ENCODE measurements at regions not wholly inside any gene's neighbourhood (a gene's known extent, or its start where the extent isn't known, plus 50 kb on each side); places are given as distances from the start of the nearest gene placed in this dataset.

DNA sequence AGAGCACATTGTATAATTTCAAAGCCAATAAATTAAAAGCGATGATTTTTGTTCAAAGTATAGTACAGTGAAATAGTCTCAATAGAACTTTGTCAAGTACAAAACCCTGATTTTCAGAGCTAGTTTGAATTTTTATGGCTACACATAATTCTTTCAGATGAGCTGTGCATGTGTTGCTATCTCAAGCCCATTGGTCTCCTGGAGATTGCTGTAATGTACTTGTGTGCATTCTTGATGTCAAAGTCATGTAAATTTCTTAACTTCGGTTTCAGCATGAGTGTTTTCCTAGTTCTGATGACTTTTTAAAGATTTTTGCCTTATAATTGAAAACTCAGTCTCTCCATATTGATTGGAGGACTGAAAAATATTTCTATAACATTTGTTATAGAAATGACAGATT, 200.8 kb downstream of the CEP135 start:
- Histone ChIP-seq H4K20me1 (ENCODE audit: insufficient read depth, low read length) (no peaks in the 10 kb centered on the region), H3K4me3 (ENCODE audit: insufficient read depth, low read depth, low read length) (no peak overlapping the region), H3K27me3 (ENCODE audit: insufficient read depth, low read length) (no peaks in the 10 kb centered on the region), H3K4me1 (ENCODE audit: insufficient read depth, low read length) (no peaks in the 10 kb centered on the region), H3K27ac (ENCODE audit: low read depth, low read length) (no peak overlapping the region), H3K9ac (ENCODE audit: low read length) (no peak overlapping the region), H3K4me2 (ENCODE audit: low read length) (no peak overlapping the region), H3K9me3 (ENCODE audit: insufficient read depth, low read depth, low read length) (no peaks in the 10 kb centered on the region), H2AFZ (ENCODE audit: low read depth, low read length) (no peak overlapping the region), H3K36me3 (ENCODE audit: insufficient read depth, low read length) (no peaks in the 10 kb centered on the region), H3K79me2 (ENCODE audit: insufficient read depth, low read length) (no peaks in the 10 kb centered on the region)
- peaks cover 18% of the 10 kb centered on the region for H3K4me1 Mint-ChIP-seq (ENCODE audit: low read depth, unreplicated experiment)
- no peaks in the 10 kb centered on the region for H3K36me3 Mint-ChIP-seq (ENCODE audit: low read depth, unreplicated experiment)
- DNase-seq (ENCODE audit: low read depth), result peak; percentile 67
- H3K9me3 Mint-ChIP-seq (ENCODE audit: unreplicated experiment), result no peaks in the 10 kb centered on the region
- no peak overlapping the region for H3K4me3 Mint-ChIP-seq (ENCODE audit: unreplicated experiment)
- FAIRE-seq, result no peak
- TF ChIP-seq EZH2 (IDR thresholded peaks at IDR 0.05; ENCODE audit: insufficient read depth, low read length), result no peak
- TF ChIP-seq, protein P1, sequence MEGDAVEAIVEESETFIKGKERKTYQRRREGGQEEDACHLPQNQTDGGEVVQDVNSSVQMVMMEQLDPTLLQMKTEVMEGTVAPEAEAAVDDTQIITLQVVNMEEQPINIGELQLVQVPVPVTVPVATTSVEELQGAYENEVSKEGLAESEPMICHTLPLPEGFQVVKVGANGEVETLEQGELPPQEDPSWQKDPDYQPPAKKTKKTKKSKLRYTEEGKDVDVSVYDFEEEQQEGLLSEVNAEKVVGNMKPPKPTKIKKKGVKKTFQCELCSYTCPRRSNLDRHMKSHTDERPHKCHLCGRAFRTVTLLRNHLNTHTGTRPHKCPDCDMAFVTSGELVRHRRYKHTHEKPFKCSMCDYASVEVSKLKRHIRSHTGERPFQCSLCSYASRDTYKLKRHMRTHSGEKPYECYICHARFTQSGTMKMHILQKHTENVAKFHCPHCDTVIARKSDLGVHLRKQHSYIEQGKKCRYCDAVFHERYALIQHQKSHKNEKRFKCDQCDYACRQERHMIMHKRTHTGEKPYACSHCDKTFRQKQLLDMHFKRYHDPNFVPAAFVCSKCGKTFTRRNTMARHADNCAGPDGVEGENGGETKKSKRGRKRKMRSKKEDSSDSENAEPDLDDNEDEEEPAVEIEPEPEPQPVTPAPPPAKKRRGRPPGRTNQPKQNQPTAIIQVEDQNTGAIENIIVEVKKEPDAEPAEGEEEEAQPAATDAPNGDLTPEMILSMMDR (IDR thresholded peaks at IDR 0.05; ENCODE audit: insufficient read depth, low read depth, low read length), result no peak
- no peaks in the 10 kb centered on the region for H3K27me3 Mint-ChIP-seq (ENCODE audit: low read depth, unreplicated experiment)
- H3K27ac Mint-ChIP-seq (ENCODE audit: unreplicated experiment), result no peak overlapping the region

DNA sequence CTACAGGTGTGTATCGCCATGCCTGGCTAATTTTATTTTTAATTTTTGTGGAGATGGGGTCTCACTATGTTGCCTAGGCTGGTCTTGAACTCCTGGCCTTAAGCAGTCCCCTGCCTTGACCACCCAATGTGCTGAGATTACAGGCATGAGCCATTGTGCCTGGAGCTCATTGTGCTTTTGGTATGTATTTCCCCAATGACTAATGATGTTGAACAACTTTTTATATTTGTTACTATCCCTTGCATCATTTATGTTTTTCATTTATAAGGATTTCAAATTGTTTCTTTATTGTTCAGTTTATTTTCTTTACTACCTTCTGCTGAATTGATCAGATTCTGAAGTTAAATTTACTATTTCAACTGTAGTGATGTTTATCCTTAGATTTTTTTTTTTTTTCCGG, 199.7 kb downstream of the CEP135 start:
- Mint-ChIP-seq H3K27me3 (ENCODE audit: low read depth, unreplicated experiment) (no peaks in the 10 kb centered on the region), H3K4me3 (ENCODE audit: unreplicated experiment) (no peak overlapping the region), H3K4me1 (ENCODE audit: low read depth, unreplicated experiment) (peaks cover 18% of the 10 kb centered on the region), H3K27ac (ENCODE audit: unreplicated experiment) (peak overlapping the region; percentile 34), H3K36me3 (ENCODE audit: low read depth, unreplicated experiment) (no peaks in the 10 kb centered on the region), H3K9me3 (ENCODE audit: unreplicated experiment) (no peaks in the 10 kb centered on the region)
- Histone ChIP-seq H3K79me2 (ENCODE audit: insufficient read depth, low read length) (no peaks in the 10 kb centered on the region), H3K4me2 (ENCODE audit: low read length) (no peak overlapping the region), H4K20me1 (ENCODE audit: insufficient read depth, low read length) (no peaks in the 10 kb centered on the region), H3K4me3 (ENCODE audit: insufficient read depth, low read depth, low read length) (no peak overlapping the region), H3K4me1 (ENCODE audit: insufficient read depth, low read length) (no peaks in the 10 kb centered on the region), H3K9ac (ENCODE audit: low read length) (no peak overlapping the region), H3K27me3 (ENCODE audit: insufficient read depth, low read length) (no peaks in the 10 kb centered on the region), H3K27ac (ENCODE audit: low read depth, low read length) (no peak overlapping the region), H2AFZ (ENCODE audit: low read depth, low read length) (no peak overlapping the region), H3K36me3 (ENCODE audit: insufficient read depth, low read length) (no peaks in the 10 kb centered on the region), H3K9me3 (ENCODE audit: insufficient read depth, low read depth, low read length) (no peaks in the 10 kb centered on the region)
- DNase-seq (ENCODE audit: low read depth) (no peak), FAIRE-seq (no peak)
- TF ChIP-seq, protein P1 (IDR thresholded peaks at IDR 0.05; ENCODE audit: insufficient read depth, low read depth, low read length), result no peak
- TF ChIP-seq EZH2 (IDR thresholded peaks at IDR 0.05; ENCODE audit: insufficient read depth, low read length), result no peak

DNA sequence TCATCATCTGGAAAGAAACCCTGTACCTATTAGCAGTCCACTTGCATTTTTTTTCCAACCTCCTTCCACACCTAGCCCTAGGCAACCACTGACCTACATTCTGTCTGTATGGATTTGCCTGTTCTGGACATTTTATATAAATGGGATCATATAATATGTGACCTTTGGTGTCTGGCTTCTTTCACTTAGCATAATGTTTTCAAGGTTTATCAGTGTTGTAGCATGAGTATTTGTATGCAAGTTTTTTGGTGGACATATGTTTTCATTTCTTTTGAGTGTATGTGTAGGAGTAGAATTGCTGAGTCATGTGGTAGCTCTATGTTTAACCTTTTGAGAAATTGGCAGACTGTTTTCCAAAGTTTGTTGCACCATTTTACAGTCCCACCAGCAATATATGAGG, 198.6 kb downstream of the CEP135 start:
- Mint-ChIP-seq H3K9me3 (ENCODE audit: unreplicated experiment) (no peaks in the 10 kb centered on the region), H3K4me3 (ENCODE audit: unreplicated experiment) (no peak overlapping the region), H3K27ac (ENCODE audit: unreplicated experiment) (no peak overlapping the region), H3K36me3 (ENCODE audit: low read depth, unreplicated experiment) (no peaks in the 10 kb centered on the region), H3K27me3 (ENCODE audit: low read depth, unreplicated experiment) (no peaks in the 10 kb centered on the region), H3K4me1 (ENCODE audit: low read depth, unreplicated experiment) (peaks cover 18% of the 10 kb centered on the region)
- no peak overlapping the region for H3K9ac ChIP-seq (ENCODE audit: low read length)
- H3K27ac ChIP-seq (ENCODE audit: low read depth, low read length), result no peak overlapping the region
- no peaks in the 10 kb centered on the region for H4K20me1 ChIP-seq (ENCODE audit: insufficient read depth, low read length)
- no peaks in the 10 kb centered on the region for H3K27me3 ChIP-seq (ENCODE audit: insufficient read depth, low read length)
- no peaks in the 10 kb centered on the region for H3K9me3 ChIP-seq (ENCODE audit: insufficient read depth, low read depth, low read length)
- H3K36me3 ChIP-seq (ENCODE audit: insufficient read depth, low read length), result no peaks in the 10 kb centered on the region
- H3K79me2 ChIP-seq (ENCODE audit: insufficient read depth, low read length), result no peaks in the 10 kb centered on the region
- H3K4me1 ChIP-seq (ENCODE audit: insufficient read depth, low read length), result no peaks in the 10 kb centered on the region
- no peak overlapping the region for H3K4me3 ChIP-seq (ENCODE audit: insufficient read depth, low read depth, low read length)
- FAIRE-seq (no peak), DNase-seq (ENCODE audit: low read depth) (peak; percentile 40)
- H3K4me2 ChIP-seq (ENCODE audit: low read length), result no peak overlapping the region
- H2AFZ ChIP-seq (ENCODE audit: low read depth, low read length), result no peak overlapping the region
- TF ChIP-seq, protein P1 (IDR thresholded peaks at IDR 0.05; ENCODE audit: insufficient read depth, low read depth, low read length), result no peak
- TF ChIP-seq EZH2 (IDR thresholded peaks at IDR 0.05; ENCODE audit: insufficient read depth, low read length), result no peak
